ENCODE measurements at regions not wholly inside any gene's neighbourhood (a gene's known extent, or its start where the extent isn't known, plus 50 kb on each side); places are given as distances from the start of the nearest gene placed in this dataset.

- Histone ChIP-seq H3K27ac (ENCODE audit: low read depth in 2 of 2, low read length in 1 of 2) (no peak overlapping the region), H3K27me3 (ENCODE audit: control insufficient read depth in 1 of 2, insufficient read depth in 2 of 2, low read length in 2 of 2) (no peaks in the 10 kb centered on the region), H3K9me3 (ENCODE audit: control insufficient read depth in 2 of 2, insufficient read depth in 1 of 2, low read depth in 1 of 2, low read length in 1 of 2) (no peaks in the 10 kb centered on the region), H3K4me1 (ENCODE audit: control insufficient read depth in 2 of 2, insufficient read depth in 2 of 2, low read length in 1 of 2) (no peaks in the 10 kb centered on the region), H3K4me3 (ENCODE audit: low read depth in 1 of 2, low read length in 2 of 2) (no peak overlapping the region), H3K36me3 (ENCODE audit: control insufficient read depth in 2 of 2, insufficient read depth in 2 of 2, low read length in 1 of 2) (no peaks in the 10 kb centered on the region)
- WGBS, 2 donors = 64 to 65% methylated on average over 13 of the region's 13 CpGs
These were observed 319.6 kb downstream of the TEX29 start for GRCh38 chr13:111640006-111640405.

- WGBS, 2 donors = 69 to 80% methylated on average over 9 of the region's 9 CpGs
These were observed 320.0 kb downstream of the TEX29 start for GRCh38 chr13:111640476-111640875.

DNA sequence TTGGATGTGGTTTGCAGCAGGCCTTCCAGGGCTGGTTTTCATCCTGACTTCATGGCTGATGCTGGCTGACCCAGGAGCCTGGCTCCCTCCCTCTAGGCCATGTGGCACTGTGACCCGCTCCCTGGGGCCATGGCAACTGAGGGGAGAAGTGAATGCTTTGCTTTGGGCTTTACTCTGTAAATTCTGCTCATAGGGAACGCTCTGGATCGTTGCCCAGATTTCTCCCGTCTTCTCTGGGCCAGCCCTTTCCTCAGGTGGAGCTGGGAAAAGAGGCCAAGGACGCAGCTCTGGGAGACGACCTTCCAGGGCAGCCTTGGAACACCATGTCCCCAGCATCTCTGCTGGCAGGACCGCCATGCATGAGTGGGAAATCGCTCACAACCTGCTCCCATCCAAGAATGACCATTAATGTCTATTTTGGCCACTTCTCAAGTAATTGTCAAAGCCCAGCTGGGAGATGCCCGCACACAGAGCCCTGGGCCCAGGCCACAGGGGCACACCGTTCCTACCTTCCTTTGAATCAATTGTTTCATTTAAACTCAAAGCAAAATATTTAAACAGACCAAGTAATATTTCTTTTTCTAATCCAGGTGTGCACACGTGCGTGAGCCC, 321.8 kb downstream of the TEX29 start:
- H3K4me3 ChIP-seq (ENCODE audit: low read depth in 1 of 2, low read length in 2 of 2) = no peak overlapping the region
- WGBS, 2 donors = 67 to 72% methylated on average over 12 of the region's 12 CpGs
- no peaks in the 10 kb centered on the region for H3K36me3 ChIP-seq (ENCODE audit: control insufficient read depth in 2 of 2, insufficient read depth in 2 of 2, low read length in 1 of 2)

More at GRCh38 chr13:111640476-111640875, 320.0 kb downstream of the TEX29 start:
- no peak overlapping the region for H3K4me3 ChIP-seq (ENCODE audit: low read depth in 1 of 2, low read length in 2 of 2)
- no peak overlapping the region for H3K27ac ChIP-seq (ENCODE audit: low read depth in 2 of 2, low read length in 1 of 2)
- H3K27me3 ChIP-seq (ENCODE audit: control insufficient read depth in 1 of 2, insufficient read depth in 2 of 2, low read length in 2 of 2) = no peaks in the 10 kb centered on the region
- no peaks in the 10 kb centered on the region for H3K9me3 ChIP-seq (ENCODE audit: control insufficient read depth in 2 of 2, insufficient read depth in 1 of 2, low read depth in 1 of 2, low read length in 1 of 2)
- no peaks in the 10 kb centered on the region for H3K4me1 ChIP-seq (ENCODE audit: control insufficient read depth in 2 of 2, insufficient read depth in 2 of 2, low read length in 1 of 2)
- no peaks in the 10 kb centered on the region for H3K36me3 ChIP-seq (ENCODE audit: control insufficient read depth in 2 of 2, insufficient read depth in 2 of 2, low read length in 1 of 2)

GRCh38 chr13:111644750-111645149, 324.3 kb downstream of the TEX29 start:
- H3K27ac ChIP-seq (ENCODE audit: low read depth in 2 of 2, low read length in 1 of 2) = no peak overlapping the region
- H3K4me1 ChIP-seq (ENCODE audit: control insufficient read depth in 2 of 2, insufficient read depth in 2 of 2, low read length in 1 of 2) = no peaks in the 10 kb centered on the region
- no peak overlapping the region for H3K4me3 ChIP-seq (ENCODE audit: low read depth in 1 of 2, low read length in 2 of 2)
- WGBS, 2 donors = 81 to 83% methylated on average over 16 of the region's 16 CpGs
- no peaks in the 10 kb centered on the region for H3K9me3 ChIP-seq (ENCODE audit: control insufficient read depth in 2 of 2, insufficient read depth in 1 of 2, low read depth in 1 of 2, low read length in 1 of 2)
- H3K36me3 ChIP-seq (ENCODE audit: control insufficient read depth in 2 of 2, insufficient read depth in 2 of 2, low read length in 1 of 2) = no peaks in the 10 kb centered on the region
- H3K27me3 ChIP-seq (ENCODE audit: control insufficient read depth in 1 of 2, insufficient read depth in 2 of 2, low read length in 2 of 2) = no peaks in the 10 kb centered on the region

More for the DNA sequence above, 321.8 kb downstream of the TEX29 start:
- Histone ChIP-seq H3K27me3 (ENCODE audit: control insufficient read depth in 1 of 2, insufficient read depth in 2 of 2, low read length in 2 of 2) (no peaks in the 10 kb centered on the region), H3K27ac (ENCODE audit: low read depth in 2 of 2, low read length in 1 of 2) (no peak overlapping the region), H3K9me3 (ENCODE audit: control insufficient read depth in 2 of 2, insufficient read depth in 1 of 2, low read depth in 1 of 2, low read length in 1 of 2) (no peaks in the 10 kb centered on the region), H3K4me1 (ENCODE audit: control insufficient read depth in 2 of 2, insufficient read depth in 2 of 2, low read length in 1 of 2) (no peaks in the 10 kb centered on the region)

GRCh38 chr13:111645198-111645597, 324.8 kb downstream of the TEX29 start:
- no peaks in the 10 kb centered on the region for H3K36me3 ChIP-seq (ENCODE audit: control insufficient read depth in 2 of 2, insufficient read depth in 2 of 2, low read length in 1 of 2)
- no peaks in the 10 kb centered on the region for H3K9me3 ChIP-seq (ENCODE audit: control insufficient read depth in 2 of 2, insufficient read depth in 1 of 2, low read depth in 1 of 2, low read length in 1 of 2)
- 89 to 92% methylated on average over 12 of the region's 12 CpGs for WGBS, 2 donors
- H3K27ac ChIP-seq (ENCODE audit: low read depth in 2 of 2, low read length in 1 of 2) = no peak overlapping the region
- H3K27me3 ChIP-seq (ENCODE audit: control insufficient read depth in 1 of 2, insufficient read depth in 2 of 2, low read length in 2 of 2) = no peaks in the 10 kb centered on the region
- H3K4me3 ChIP-seq (ENCODE audit: low read depth in 1 of 2, low read length in 2 of 2) = no peak overlapping the region
- H3K4me1 ChIP-seq (ENCODE audit: control insufficient read depth in 2 of 2, insufficient read depth in 2 of 2, low read length in 1 of 2) = no peaks in the 10 kb centered on the region

GRCh38 chr13:111645598-111646455, 325.4 kb downstream of the TEX29 start:
- no peaks in the 10 kb centered on the region for H3K9me3 ChIP-seq (ENCODE audit: control insufficient read depth in 2 of 2, insufficient read depth in 1 of 2, low read depth in 1 of 2, low read length in 1 of 2)
- no peak overlapping the region for H3K4me3 ChIP-seq (ENCODE audit: low read depth in 1 of 2, low read length in 2 of 2)
- WGBS, 2 donors = 86 to 88% methylated on average over 26 to 27 of the region's 27 CpGs
- no peaks in the 10 kb centered on the region for H3K4me1 ChIP-seq (ENCODE audit: control insufficient read depth in 2 of 2, insufficient read depth in 2 of 2, low read length in 1 of 2)
- no peaks in the 10 kb centered on the region for H3K36me3 ChIP-seq (ENCODE audit: control insufficient read depth in 2 of 2, insufficient read depth in 2 of 2, low read length in 1 of 2)
- H3K27ac ChIP-seq (ENCODE audit: low read depth in 2 of 2, low read length in 1 of 2) = no peak overlapping the region
- H3K27me3 ChIP-seq (ENCODE audit: control insufficient read depth in 1 of 2, insufficient read depth in 2 of 2, low read length in 2 of 2) = no peaks in the 10 kb centered on the region

DNA sequence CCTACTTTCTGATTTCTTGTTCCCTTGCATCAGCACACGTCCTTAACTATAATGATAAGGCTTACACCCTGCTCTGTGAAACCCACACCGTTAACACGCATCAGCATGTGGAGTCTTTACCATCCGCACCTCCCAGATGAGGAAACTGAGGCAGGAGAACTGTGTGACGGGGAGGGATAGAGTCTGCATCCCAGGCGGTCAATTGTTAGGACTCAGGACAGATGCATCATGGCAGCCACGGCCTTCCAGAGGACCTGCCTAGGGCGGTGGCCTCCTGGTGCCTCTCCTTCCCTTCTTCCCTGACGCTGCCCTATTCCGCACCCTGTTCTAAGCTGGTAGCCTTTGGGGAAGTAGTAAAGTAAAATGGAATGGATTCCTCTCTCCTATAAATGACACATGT, 326.0 kb downstream of the TEX29 start:
- Histone ChIP-seq H3K9me3 (ENCODE audit: control insufficient read depth in 2 of 2, insufficient read depth in 1 of 2, low read depth in 1 of 2, low read length in 1 of 2) (no peaks in the 10 kb centered on the region), H3K27me3 (ENCODE audit: control insufficient read depth in 1 of 2, insufficient read depth in 2 of 2, low read length in 2 of 2) (no peaks in the 10 kb centered on the region), H3K36me3 (ENCODE audit: control insufficient read depth in 2 of 2, insufficient read depth in 2 of 2, low read length in 1 of 2) (no peaks in the 10 kb centered on the region), H3K4me1 (ENCODE audit: control insufficient read depth in 2 of 2, insufficient read depth in 2 of 2, low read length in 1 of 2) (no peaks in the 10 kb centered on the region), H3K27ac (ENCODE audit: low read depth in 2 of 2, low read length in 1 of 2) (no peak overlapping the region), H3K4me3 (ENCODE audit: low read depth in 1 of 2, low read length in 2 of 2) (no peak overlapping the region)
- 87 to 92% methylated on average over 10 of the region's 10 CpGs for WGBS, 2 donors

- peaks cover 0 to 4% of the 10 kb centered on the region in 2 donors for H3K27me3 ChIP-seq (ENCODE audit: control insufficient read depth in 1 of 2, insufficient read depth in 2 of 2, low read length in 2 of 2)
- no peaks in the 10 kb centered on the region for H3K9me3 ChIP-seq (ENCODE audit: control insufficient read depth in 2 of 2, insufficient read depth in 1 of 2, low read depth in 1 of 2, low read length in 1 of 2)
- no peaks in the 10 kb centered on the region for H3K36me3 ChIP-seq (ENCODE audit: control insufficient read depth in 2 of 2, insufficient read depth in 2 of 2, low read length in 1 of 2)
- H3K4me1 ChIP-seq (ENCODE audit: control insufficient read depth in 2 of 2, insufficient read depth in 2 of 2, low read length in 1 of 2) = no peaks in the 10 kb centered on the region
- WGBS, 2 donors = 86 to 88% methylated on average over 4 of the region's 4 CpGs
- H3K27ac ChIP-seq (ENCODE audit: low read depth in 2 of 2, low read length in 1 of 2) = no peak overlapping the region
- no peak overlapping the region for H3K4me3 ChIP-seq (ENCODE audit: low read depth in 1 of 2, low read length in 2 of 2)
These were observed 328.4 kb downstream of the TEX29 start for GRCh38 chr13:111648885-111649284.

- Histone ChIP-seq H3K9me3 (ENCODE audit: control insufficient read depth in 2 of 2, insufficient read depth in 1 of 2, low read depth in 1 of 2, low read length in 1 of 2) (no peaks in the 10 kb centered on the region), H3K4me3 (ENCODE audit: low read depth in 1 of 2, low read length in 2 of 2) (no peak overlapping the region), H3K36me3 (ENCODE audit: control insufficient read depth in 2 of 2, insufficient read depth in 2 of 2, low read length in 1 of 2) (no peaks in the 10 kb centered on the region), H3K27me3 (ENCODE audit: control insufficient read depth in 1 of 2, insufficient read depth in 2 of 2, low read length in 2 of 2) (peaks cover 0 to 4% of the 10 kb centered on the region in 2 donors), H3K27ac (ENCODE audit: low read depth in 2 of 2, low read length in 1 of 2) (no peak overlapping the region), H3K4me1 (ENCODE audit: control insufficient read depth in 2 of 2, insufficient read depth in 2 of 2, low read length in 1 of 2) (no peaks in the 10 kb centered on the region)
- WGBS, 2 donors = 65 to 66% methylated on average over 4 of the region's 4 CpGs
These were observed 330.2 kb downstream of the TEX29 start for GRCh38 chr13:111650626-111651025.

Data from esophagus (tissue), 2 donors.